Keratinocyte (primary cell): ENCODE measurements at regions not wholly inside any gene's neighbourhood (a gene's known extent, or its start where the extent isn't known, plus 50 kb on each side); places are given as distances from the start of the nearest gene placed in this dataset.

ENCODE experiments used
- DNase-seq: peaks from one replicate; pipeline ENCODE4 v3.0.0-alpha.2; 2011; ENCODE audit warnings: low read depth, missing footprints, low spot score
- FAIRE-seq: peaks from 2 replicates; lab custom pipeline; 2011; peaks lifted over from hg19 to GRCh38; lab: Jason Lieb, UNC
- H2AFZ ChIP-seq: 2 replicates; pipeline ENCODE4 v1.6.0; 2012; ENCODE audit warnings: low read length, control low read depth, inconsistent platforms; ENCODE audit not compliant: control insufficient read depth
- H3K27ac ChIP-seq: 2 replicates; pipeline ENCODE4 v1.5.1; 2011; ENCODE audit warnings: low read length; ENCODE audit not compliant: control insufficient read depth, insufficient read depth
- H3K27me3 ChIP-seq: 3 replicates; pipeline ENCODE4 v1.6.0; 2011; ENCODE audit warnings: low read length; ENCODE audit not compliant: control insufficient read depth, insufficient read depth; ENCODE audit errors: extremely low read depth
- H3K36me3 ChIP-seq, 2 experiments: 2 replicates in 1 of 2; 3 replicates in 1 of 2; pipeline ENCODE4 v1.5.1; 2011; ENCODE audit warnings: low read length in 2 of 2, mild to moderate bottlenecking in 1 of 2; ENCODE audit not compliant: control insufficient read depth in 2 of 2, insufficient read depth in 2 of 2; ENCODE audit errors: extremely low read depth in 1 of 2
- H3K4me1 ChIP-seq: 3 replicates; pipeline ENCODE4 v1.5.1; 2011; ENCODE audit warnings: low read length; ENCODE audit not compliant: control insufficient read depth, insufficient read depth; ENCODE audit errors: extremely low read depth
- H3K4me2 ChIP-seq: 3 replicates; pipeline ENCODE4 v1.6.0; 2011; ENCODE audit warnings: low read depth, low read length; ENCODE audit not compliant: control insufficient read depth, insufficient read depth; ENCODE audit errors: extremely low read depth
- H3K4me3 ChIP-seq, 3 experiments: fragments of 200-600 bp in 1 of 3; sonication (generic) in 1 of 3; 2 replicates in 2 of 3; 3 replicates in 1 of 3; pipeline ENCODE4 v1.5.1; 2011 to 2016; ENCODE audit warnings: low read length in 3 of 3, mild to moderate bottlenecking in 3 of 3, control low read depth in 2 of 3, inconsistent platforms in 1 of 3, low read depth in 1 of 3, mixed read lengths in 1 of 3, mixed run types in 1 of 3, moderate library complexity in 1 of 3; ENCODE audit not compliant: control insufficient read depth in 2 of 3, insufficient read depth in 2 of 3; ENCODE audit errors: extremely low read depth in 1 of 3
- H3K79me2 ChIP-seq: 2 replicates; pipeline ENCODE4 v1.6.0; 2012; ENCODE audit warnings: low read length; ENCODE audit not compliant: control insufficient read depth, insufficient read depth
- H3K9ac ChIP-seq: 3 replicates; pipeline ENCODE4 v1.6.0; 2011; ENCODE audit warnings: low read length; ENCODE audit not compliant: control insufficient read depth, insufficient read depth; ENCODE audit errors: extremely low read depth
- H3K9me1 ChIP-seq: 3 replicates; pipeline ENCODE4 v1.6.0; 2011; ENCODE audit warnings: low read length; ENCODE audit not compliant: control insufficient read depth, insufficient read depth; ENCODE audit errors: extremely low read depth
- H3K9me3 ChIP-seq: 2 replicates; pipeline ENCODE4 v1.5.1; 2012; ENCODE audit warnings: low read depth, low read length; ENCODE audit not compliant: control insufficient read depth
- H4K20me1 ChIP-seq: 3 replicates; pipeline ENCODE4 v1.6.0; 2011; ENCODE audit warnings: low read length; ENCODE audit not compliant: control insufficient read depth, insufficient read depth; ENCODE audit errors: extremely low read depth
- CTCF ChIP-seq, 3 experiments: IDR thresholded peaks in 1 of 3; conservative IDR thresholded peaks in 1 of 3; optimal IDR thresholded peaks in 1 of 3; 2 replicates in 2 of 3; 3 replicates in 1 of 3; pipeline versions ENCODE3 to v1.5.1; 2011; ENCODE audit warnings: low read length in 3 of 3, mild to moderate bottlenecking in 3 of 3, moderate library complexity in 2 of 3, control low read depth in 1 of 3, inconsistent platforms in 1 of 3; ENCODE audit not compliant: insufficient read depth in 2 of 3; ENCODE audit errors: extremely low read depth in 1 of 3
- EZH2 ChIP-seq: IDR thresholded peaks from one replicate; pipeline ENCODE4 v1.6.1; 2012; ENCODE audit warnings: inconsistent platforms, mild to moderate bottlenecking, low read length, moderate library complexity
- dilution Hi-C: fragments of 300-500 bp; cut with MboI; formaldehyde crosslinking; loops from one replicate; pipeline ENCODE4 v1.7.0; 2020; ENCODE audit warnings: low sequenced_read_pairs; ENCODE audit not compliant: extremely low pct_ligation_motif_present

- Histone ChIP-seq H3K36me3 (no peaks in the 10 kb centered on the region), H3K27ac (no peak overlapping the region), H2AFZ (no peak overlapping the region), H3K79me2 (no peaks in the 10 kb centered on the region), H3K27me3 (no peaks in the 10 kb centered on the region), H3K9ac (no peak overlapping the region), H3K4me1 (no peaks in the 10 kb centered on the region), H3K4me3 (no peak overlapping the region), H3K9me1 (no peaks in the 10 kb centered on the region), H3K4me2 (no peak overlapping the region), H4K20me1 (no peaks in the 10 kb centered on the region), H3K9me3 (no peaks in the 10 kb centered on the region)
- no peak for TF ChIP-seq EZH2
- TF ChIP-seq CTCF (optimal IDR thresholded peaks at IDR 0.05 in 1 of 3, IDR thresholded peaks at IDR 0.05 in 1 of 3, conservative IDR thresholded peaks at IDR 0.05 in 1 of 3; ENCODE audit: extremely low read depth in 1 of 3, insufficient read depth in 2 of 3, low read length in 3 of 3): no peak
- DNase-seq (no peak), FAIRE-seq (no peak)
- dilution Hi-C loops: no loop called here
Observed at GRCh38 chr13:80428349-80429096, 87.6 kb upstream of the SPRY2 start.

- no peaks in the 10 kb centered on the region for H3K4me1 ChIP-seq
- H2AFZ ChIP-seq: no peak overlapping the region
- no peaks in the 10 kb centered on the region for H4K20me1 ChIP-seq
- H3K4me3 ChIP-seq: no peak overlapping the region
- no peaks in the 10 kb centered on the region for H3K9me3 ChIP-seq
- TF ChIP-seq CTCF (optimal IDR thresholded peaks at IDR 0.05 in 1 of 3, IDR thresholded peaks at IDR 0.05 in 1 of 3, conservative IDR thresholded peaks at IDR 0.05 in 1 of 3; ENCODE audit: extremely low read depth in 1 of 3, insufficient read depth in 2 of 3, low read length in 3 of 3) (no peak), EZH2 (no peak)
- no peak overlapping the region for H3K27ac ChIP-seq
- FAIRE-seq: no peak
- dilution Hi-C loops: no loop called here
- no peak overlapping the region for H3K9ac ChIP-seq
- H3K79me2 ChIP-seq: no peaks in the 10 kb centered on the region
- no peaks in the 10 kb centered on the region for H3K9me1 ChIP-seq
- H3K4me2 ChIP-seq: no peak overlapping the region
- no peak for DNase-seq
- no peaks in the 10 kb centered on the region for H3K36me3 ChIP-seq
- no peaks in the 10 kb centered on the region for H3K27me3 ChIP-seq
Observed at GRCh38 chr13:80419416-80419815, 78.5 kb upstream of the SPRY2 start.
